Prostate gland (tissue), 2 donors: ENCODE measurements at regions not wholly inside any gene's neighbourhood (a gene's known extent, or its start where the extent isn't known, plus 50 kb on each side); places are given as distances from the start of the nearest gene placed in this dataset.

Experiments used
- POLR2A ChIP-seq: fragments of 450-650 bp; IDR thresholded peaks from one replicate; pipeline ENCODE4 v1.6.1; 2016; ENCODE audit warnings: antibody characterized with exemption, mild to moderate bottlenecking
- POLR2AphosphoS5 ChIP-seq: sonication (generic); formaldehyde crosslinking; IDR thresholded peaks from one replicate; pipeline ENCODE4 v1.6.1; 2017; ENCODE audit warnings: antibody characterized with exemption
- TF ChIP-seq, protein P1 (sequence below), 4 experiments: fragments of 200-600 bp in 2 of 4; fragments of 450-650 bp in 2 of 4; sonication (generic) in 2 of 4; IDR thresholded peaks; 1 replicate in 3 of 4; 2 replicates in 1 of 4; pipeline ENCODE4 v1.5.1; 2016 to 2019; ENCODE audit warnings: antibody characterized with exemption in 4 of 4, mild to moderate bottlenecking in 2 of 4, moderate library complexity in 2 of 4

DNA sequence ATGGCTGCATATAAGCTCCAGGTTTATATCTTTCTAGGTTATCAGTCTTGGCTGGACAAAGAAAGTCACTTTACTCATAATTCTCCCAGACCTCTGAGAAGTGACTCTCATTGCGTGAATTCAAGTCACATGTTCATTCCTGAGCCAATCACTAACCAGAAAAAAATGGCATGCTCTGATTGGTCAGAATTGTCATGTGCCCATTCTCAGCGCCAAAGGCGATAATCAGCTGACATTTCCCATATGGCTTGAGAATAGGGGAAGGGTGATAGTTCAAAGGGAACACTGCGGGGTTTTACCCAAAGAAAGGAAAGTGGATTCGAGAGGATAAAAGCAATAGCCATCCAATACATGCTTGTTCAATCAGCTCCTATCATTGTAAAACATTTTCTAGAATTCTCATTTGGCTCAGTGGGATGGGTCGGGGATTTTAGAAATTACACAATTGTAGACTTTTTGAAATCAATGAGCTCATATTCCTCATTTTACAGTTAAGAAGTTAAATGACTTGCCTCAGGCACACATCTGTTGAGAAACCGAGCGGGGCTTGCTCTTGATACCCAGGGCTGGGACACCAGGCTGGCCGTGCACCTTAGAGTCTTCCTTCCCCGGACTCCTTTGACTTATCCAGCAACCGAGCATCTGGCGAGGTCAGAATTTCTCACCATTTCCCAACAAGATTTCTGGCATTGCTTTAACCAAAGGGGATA lies 454.0 kb upstream of the TBX3 start:
- TF ChIP-seq, protein P1, sequence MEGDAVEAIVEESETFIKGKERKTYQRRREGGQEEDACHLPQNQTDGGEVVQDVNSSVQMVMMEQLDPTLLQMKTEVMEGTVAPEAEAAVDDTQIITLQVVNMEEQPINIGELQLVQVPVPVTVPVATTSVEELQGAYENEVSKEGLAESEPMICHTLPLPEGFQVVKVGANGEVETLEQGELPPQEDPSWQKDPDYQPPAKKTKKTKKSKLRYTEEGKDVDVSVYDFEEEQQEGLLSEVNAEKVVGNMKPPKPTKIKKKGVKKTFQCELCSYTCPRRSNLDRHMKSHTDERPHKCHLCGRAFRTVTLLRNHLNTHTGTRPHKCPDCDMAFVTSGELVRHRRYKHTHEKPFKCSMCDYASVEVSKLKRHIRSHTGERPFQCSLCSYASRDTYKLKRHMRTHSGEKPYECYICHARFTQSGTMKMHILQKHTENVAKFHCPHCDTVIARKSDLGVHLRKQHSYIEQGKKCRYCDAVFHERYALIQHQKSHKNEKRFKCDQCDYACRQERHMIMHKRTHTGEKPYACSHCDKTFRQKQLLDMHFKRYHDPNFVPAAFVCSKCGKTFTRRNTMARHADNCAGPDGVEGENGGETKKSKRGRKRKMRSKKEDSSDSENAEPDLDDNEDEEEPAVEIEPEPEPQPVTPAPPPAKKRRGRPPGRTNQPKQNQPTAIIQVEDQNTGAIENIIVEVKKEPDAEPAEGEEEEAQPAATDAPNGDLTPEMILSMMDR (IDR thresholded peaks at IDR 0.05) = no peak
- TF ChIP-seq POLR2A (no peak), POLR2AphosphoS5 (no peak)
